ENCODE measurements at regions not wholly inside any gene's neighbourhood (a gene's known extent, or its start where the extent isn't known, plus 50 kb on each side); places are given as distances from the start of the nearest gene placed in this dataset.

- Histone ChIP-seq H3K27me3 (no peaks in the 10 kb centered on the region), H3K9me3 (no peaks in the 10 kb centered on the region), H3K27ac (no peak overlapping the region), H3K4me1 (no peaks in the 10 kb centered on the region), H3K4me3 (no peak overlapping the region), H3K36me3 (no peaks in the 10 kb centered on the region)
- DNase-seq: no peak
- ATAC-seq: no peak
- TF ChIP-seq CTCF (IDR thresholded peaks at IDR 0.05): no peak
- intact Hi-C loops (cut with DNase I): no loop called here
Observed at GRCh38 chr6:103723438-103724322, 1136.0 kb downstream of the HACE1 start.

- H3K9me3 ChIP-seq: no peaks in the 10 kb centered on the region
- no peak overlapping the region for H3K27ac ChIP-seq
- H3K4me1 ChIP-seq: no peaks in the 10 kb centered on the region
- DNase-seq (no peak), ATAC-seq (no peak)
- intact Hi-C loops (cut with DNase I): no loop called here
- H3K36me3 ChIP-seq: no peaks in the 10 kb centered on the region
- H3K27me3 ChIP-seq: no peaks in the 10 kb centered on the region
- H3K4me3 ChIP-seq: no peak overlapping the region
- no peak for TF ChIP-seq CTCF (IDR thresholded peaks at IDR 0.05)
Observed at GRCh38 chr6:103722683-103723082, 1137.0 kb downstream of the HACE1 start.

- DNase-seq (no peak), ATAC-seq (no peak)
- H3K27ac ChIP-seq: no peak overlapping the region
- H3K36me3 ChIP-seq: no peaks in the 10 kb centered on the region
- no peaks in the 10 kb centered on the region for H3K4me1 ChIP-seq
- TF ChIP-seq CTCF (IDR thresholded peaks at IDR 0.05): no peak
- H3K9me3 ChIP-seq: no peaks in the 10 kb centered on the region
- H3K27me3 ChIP-seq: no peaks in the 10 kb centered on the region
- intact Hi-C loops (cut with DNase I): no loop called here
- no peak overlapping the region for H3K4me3 ChIP-seq
Observed at GRCh38 chr6:103721923-103722322, 1137.8 kb downstream of the HACE1 start.

GRCh38 chr6:103720393-103720792, 1139.3 kb downstream of the HACE1 start:
- intact Hi-C loops (cut with DNase I): no loop called here
- no peaks in the 10 kb centered on the region for H3K4me1 ChIP-seq
- no peak overlapping the region for H3K4me3 ChIP-seq
- no peaks in the 10 kb centered on the region for H3K27me3 ChIP-seq
- H3K36me3 ChIP-seq: no peaks in the 10 kb centered on the region
- TF ChIP-seq CTCF (IDR thresholded peaks at IDR 0.05): no peak
- H3K9me3 ChIP-seq: no peaks in the 10 kb centered on the region
- H3K27ac ChIP-seq: no peak overlapping the region
- DNase-seq (no peak), ATAC-seq (no peak)

- TF ChIP-seq CTCF (IDR thresholded peaks at IDR 0.05): no peak
- H3K27me3 ChIP-seq: no peaks in the 10 kb centered on the region
- H3K36me3 ChIP-seq: no peaks in the 10 kb centered on the region
- H3K4me3 ChIP-seq: no peak overlapping the region
- no peak overlapping the region for H3K27ac ChIP-seq
- H3K9me3 ChIP-seq: no peaks in the 10 kb centered on the region
- no peaks in the 10 kb centered on the region for H3K4me1 ChIP-seq
- intact Hi-C loops (cut with DNase I): no loop called here
- ATAC-seq: no peak
- DNase-seq: no peak
Observed at GRCh38 chr6:103719545-103719944, 1140.2 kb downstream of the HACE1 start.

All from left lung (tissue), 4 donors.